ENCODE measurements at regions not wholly inside any gene's neighbourhood (a gene's known extent, or its start where the extent isn't known, plus 50 kb on each side); places are given as distances from the start of the nearest gene placed in this dataset.

GRCh38 chr17:79461041-79461440 lies 149.8 kb downstream of the RBFOX3 start:
- no peak for DNase-seq (ENCODE audit: insufficient read length, low spot score)
- FAIRE-seq, result no peak
- TF ChIP-seq CTCF (IDR thresholded peaks at IDR 0.05; ENCODE audit: insufficient read depth, missing control alignments), result no peak

GRCh38 chr17:79459846-79460245 lies 151.0 kb downstream of the RBFOX3 start:
- no peak for FAIRE-seq
- no peak for TF ChIP-seq CTCF (IDR thresholded peaks at IDR 0.05; ENCODE audit: insufficient read depth, missing control alignments)
- no peak for DNase-seq (ENCODE audit: insufficient read length, low spot score)

GRCh38 chr17:79459003-79459655 lies 151.7 kb downstream of the RBFOX3 start:
- DNase-seq (ENCODE audit: insufficient read length, low spot score) (no peak), FAIRE-seq (no peak)
- no peak for TF ChIP-seq CTCF (IDR thresholded peaks at IDR 0.05; ENCODE audit: insufficient read depth, missing control alignments)

- FAIRE-seq (no peak), DNase-seq (ENCODE audit: insufficient read length, low spot score) (no peak)
- TF ChIP-seq CTCF (IDR thresholded peaks at IDR 0.05; ENCODE audit: insufficient read depth, missing control alignments), result no peak
These were observed 152.5 kb downstream of the RBFOX3 start for GRCh38 chr17:79458356-79458755.

GRCh38 chr17:79457889-79458288 lies 153.0 kb downstream of the RBFOX3 start:
- DNase-seq (ENCODE audit: insufficient read length, low spot score), result no peak
- no peak for FAIRE-seq
- no peak for TF ChIP-seq CTCF (IDR thresholded peaks at IDR 0.05; ENCODE audit: insufficient read depth, missing control alignments)

- FAIRE-seq (no peak), DNase-seq (ENCODE audit: insufficient read length, low spot score) (no peak)
- TF ChIP-seq CTCF (IDR thresholded peaks at IDR 0.05; ENCODE audit: insufficient read depth, missing control alignments), result no peak
These were observed 153.5 kb downstream of the RBFOX3 start for GRCh38 chr17:79457376-79457775.

- no peak for FAIRE-seq
- no peak for TF ChIP-seq CTCF (IDR thresholded peaks at IDR 0.05; ENCODE audit: insufficient read depth, missing control alignments)
These were observed 155.2 kb downstream of the RBFOX3 start for GRCh38 chr17:79455636-79456035.

More at GRCh38 chr17:79455636-79456035, 155.2 kb downstream of the RBFOX3 start:
- no peak for DNase-seq (ENCODE audit: insufficient read length, low spot score)
